GM12878 (cell line): ENCODE measurements at regions not wholly inside any gene's neighbourhood (a gene's known extent, or its start where the extent isn't known, plus 50 kb on each side); places are given as distances from the start of the nearest gene placed in this dataset.

Experiments used
- ATAC-seq: fragments of 200-7000 bp; cut with Tn5 transposase; 3 replicates; pipeline ENCODE4 v1.9.1; 2020; ENCODE audit warnings: mild to moderate bottlenecking, moderate library complexity
- BruUV-seq: library from RNA; stranded (reverse); fragments of 400-500 nt; replicated peaks from 2 replicates; lab custom pipeline; 2021; lab: Mats Ljungman, UMichigan
- CTCF ChIA-PET: fragments of 300-600 bp; sonication (Branson Sonifier 250); formaldehyde crosslinking; extraction: SDS; loops from one replicate; lab custom pipeline; 2021; ENCODE audit warnings: inconsistent platforms; lab: Yijun Ruan, JAX
- POLR2A ChIA-PET: fragments of 350-600 bp; formaldehyde crosslinking; extraction: SDS; loops from one replicate; lab custom pipeline; 2021; ENCODE audit warnings: inconsistent platforms; lab: Charles Lee
- RAD21 ChIA-PET: fragments of 300-600 bp; sonication (Branson Sonifier 250); formaldehyde crosslinking; loops from one replicate; lab custom pipeline; 2023; ENCODE audit warnings: antibody characterized with exemption; ENCODE audit not compliant: unreplicated experiment; lab: Charles Lee
- SMC1A ChIA-PET: fragments of 300-600 bp; sonication (Branson Sonifier 250); formaldehyde crosslinking; loops from one replicate; lab custom pipeline; 2023; ENCODE audit not compliant: unreplicated experiment, uncharacterized antibody; lab: Charles Lee
- DNase-seq: peaks from one replicate; pipeline ENCODE4 v3.0.0-alpha.2; 2011; ENCODE audit warnings: low read depth, low spot score
- FAIRE-seq: peaks from 3 replicates; lab custom pipeline; 2011; peaks lifted over from hg19 to GRCh38; lab: Jason Lieb, UNC
- H2AFZ ChIP-seq: 2 replicates; pipeline ENCODE4 v1.6.0; 2011; ENCODE audit warnings: low read depth, low read length, control low read depth; ENCODE audit not compliant: control insufficient read depth
- H3K27ac ChIP-seq: 2 replicates; pipeline ENCODE4 v1.5.1; 2011; ENCODE audit warnings: control low read depth; ENCODE audit not compliant: control insufficient read depth, insufficient read depth
- H3K27me3 ChIP-seq, 2 experiments: replicated peaks in 1 of 2; 2 replicates each; pipeline versions ENCODE4 v1.6.0 to v1.6.1; 2011; ENCODE audit warnings: low read length in 1 of 2; ENCODE audit not compliant: control insufficient read depth in 2 of 2, insufficient read depth in 2 of 2
- H3K36me3 ChIP-seq, 2 experiments: 2 replicates each; pipeline ENCODE4 v1.5.1; 2011; ENCODE audit warnings: low read length in 1 of 2; ENCODE audit not compliant: control insufficient read depth in 2 of 2, insufficient read depth in 2 of 2
- H3K4me1 ChIP-seq: 2 replicates; pipeline ENCODE4 v1.6.1; 2011; ENCODE audit warnings: mild to moderate bottlenecking, low read length, moderate library complexity, mixed read lengths; ENCODE audit not compliant: control insufficient read depth, insufficient read depth
- H3K4me2 ChIP-seq: 2 replicates; pipeline ENCODE4 v1.6.0; 2011; ENCODE audit warnings: control low read depth; ENCODE audit not compliant: control insufficient read depth, insufficient read depth
- H3K4me3 ChIP-seq: fragments of 200-600 bp; sonication (generic); 2 replicates; pipeline ENCODE4 v1.5.1; 2016
- H3K79me2 ChIP-seq: 2 replicates; pipeline ENCODE4 v1.6.0; 2011; ENCODE audit warnings: low read length; ENCODE audit not compliant: control insufficient read depth, insufficient read depth
- H3K9ac ChIP-seq: 2 replicates; pipeline ENCODE4 v1.8.0; 2011; ENCODE audit warnings: low read length, control low read depth, mixed read lengths; ENCODE audit not compliant: control insufficient read depth, insufficient read depth
- H3K9me3 ChIP-seq: replicated peaks from 3 replicates; pipeline ENCODE4 v1.5.1; 2011; ENCODE audit warnings: mild to moderate bottlenecking, low read length; ENCODE audit not compliant: control insufficient read depth, insufficient read depth
- H4K20me1 ChIP-seq: 2 replicates; pipeline ENCODE4 v1.6.0; 2011; ENCODE audit not compliant: control insufficient read depth, insufficient read depth
- BRCA1 ChIP-seq: IDR thresholded peaks from 2 replicates; pipeline ENCODE4 v1.6.1; 2011; ENCODE audit warnings: low read depth, low read length, improper control_type of control experiment
- CTCF ChIP-seq, 3 experiments: IDR thresholded peaks in 2 of 3; conservative IDR thresholded peaks in 1 of 3; 2 replicates each; pipeline ENCODE4 v1.5.1; 2011; ENCODE audit warnings: low read depth in 3 of 3, low read length in 3 of 3, mild to moderate bottlenecking in 3 of 3, control low read depth in 2 of 3, moderate library complexity in 2 of 3, inconsistent platforms in 1 of 3, mixed read lengths in 1 of 3; ENCODE audit not compliant: control insufficient read depth in 2 of 3, insufficient read depth in 1 of 3; ENCODE audit errors: extremely low read depth in 1 of 3
- DPF2 ChIP-seq: fragments of 450-650 bp; IDR thresholded peaks from 2 replicates; pipeline ENCODE4 v1.6.1; 2017; ENCODE audit warnings: mild to moderate bottlenecking
- FOS ChIP-seq: IDR thresholded peaks from 3 replicates; pipeline ENCODE4 v1.6.1; 2011; ENCODE audit warnings: borderline replicate concordance; ENCODE audit not compliant: insufficient read length; ENCODE audit errors: extremely low read depth
- IRF4 ChIP-seq: IDR thresholded peaks from 2 replicates; pipeline ENCODE4 v1.6.1; 2011; ENCODE audit warnings: low read depth, low read length
- KLF5 ChIP-seq: fragments of 450-650 bp; IDR thresholded peaks from 2 replicates; pipeline ENCODE4 v1.6.1; 2014; ENCODE audit warnings: mild to moderate bottlenecking; ENCODE audit not compliant: partially characterized antibody
- NR2F1 ChIP-seq: fragments of 450-650 bp; conservative IDR thresholded peaks from 2 replicates; pipeline ENCODE4 v1.6.1; 2017; ENCODE audit warnings: mild to moderate bottlenecking
- RUNX3 ChIP-seq: IDR thresholded peaks from 2 replicates; pipeline ENCODE4 v1.6.1; 2012; ENCODE audit warnings: low read length, inconsistent platforms
- STAT3 ChIP-seq: IDR thresholded peaks from 2 replicates; pipeline ENCODE4 v1.6.1; 2011; ENCODE audit warnings: low read depth, low read length, improper control_type of control experiment
- TAF1 ChIP-seq: IDR thresholded peaks from 2 replicates; pipeline ENCODE4 v1.6.1; 2011; ENCODE audit warnings: mild to moderate bottlenecking, low read depth, low read length, borderline replicate concordance
- YBX1 ChIP-seq: fragments of 450-650 bp; IDR thresholded peaks from 2 replicates; pipeline ENCODE4 v1.6.1; 2016; ENCODE audit warnings: antibody characterized with exemption
- WGBS: methylation state at CpG from one replicate; pipeline ENCODE4 v1.1.6; 2016; ENCODE audit warnings: low lambda C conversion rate; ENCODE audit not compliant: insufficient replicate concordance, insufficient coverage; ENCODE audit errors: missing lambda C conversion rate; 5-methylcytosine and 5-hydroxymethylcytosine counted together
- in situ Hi-C: fragments of 300-500 bp; cut with MboI; formaldehyde crosslinking; loops from 9 replicates; pipeline ENCODE4 v1.14.3; 2018; ENCODE audit warnings: mixed read lengths
- intact Hi-C: fragments of 100-400 bp; cut with micrococcal nuclease; formaldehyde crosslinking; loops from one replicate; pipeline ENCODE4 v1.14.2; 2022; ENCODE audit not compliant: unreplicated experiment

GRCh38 chr2:153307223-153307622 is 171.3 kb downstream of the RPRM start (continued):
- TF ChIP-seq TAF1 (no peak), FOS (no peak)

GRCh38 chr2:153299809-153300208 is 178.8 kb downstream of the RPRM start:
- POLR2A ChIA-PET = no interaction called here
- RAD21 ChIA-PET = no interaction called here
- no peak overlapping the region for H3K4me3 ChIP-seq
- intact Hi-C loops = no loop called here
- no peaks in the 10 kb centered on the region for H3K9me3 ChIP-seq
- CTCF ChIA-PET = no interaction called here
- SMC1A ChIA-PET = no interaction called here
- H3K79me2 ChIP-seq = no peaks in the 10 kb centered on the region
- no peaks in the 10 kb centered on the region for H3K36me3 ChIP-seq
- WGBS = 82% methylated on average over 4 of the region's 4 CpGs
- in situ Hi-C loops = no loop called here
- ATAC-seq (no peak), DNase-seq (no peak), FAIRE-seq (no peak)
- BruUV-seq = no TSS peak
- H3K4me2 ChIP-seq = no peak overlapping the region
- no peak overlapping the region for H2AFZ ChIP-seq
- H3K27ac ChIP-seq = no peak overlapping the region
- no peaks in the 10 kb centered on the region for H4K20me1 ChIP-seq
- no peaks in the 10 kb centered on the region for H3K27me3 ChIP-seq
- TF ChIP-seq CTCF (IDR thresholded peaks at IDR 0.05 in 2 of 3, conservative IDR thresholded peaks at IDR 0.05 in 1 of 3; ENCODE audit: control insufficient read depth in 2 of 3, extremely low read depth in 1 of 3, insufficient read depth in 1 of 3, low read depth in 3 of 3, low read length in 3 of 3) (no peak), KLF5 (no peak), NR2F1 (no peak), STAT3 (no peak), YBX1 (no peak), DPF2 (no peak), IRF4 (no peak), RUNX3 (no peak), BRCA1 (no peak)
- H3K4me1 ChIP-seq = no peaks in the 10 kb centered on the region
- H3K9ac ChIP-seq = no peak overlapping the region
